H1 (cell line): ENCODE measurements at regions not wholly inside any gene's neighbourhood (a gene's known extent, or its start where the extent isn't known, plus 50 kb on each side); places are given as distances from the start of the nearest gene placed in this dataset.

Experiments used
- CTCF ChIA-PET: fragments of 300-600 bp; sonication (Branson Sonifier 250); formaldehyde crosslinking; loops from one replicate; lab custom pipeline; 2021; ENCODE audit not compliant: partially characterized antibody; lab: Charles Lee
- POLR2A ChIA-PET: fragments of 300-600 bp; sonication (Branson Sonifier 250); formaldehyde crosslinking; loops from one replicate; lab custom pipeline; 2021; ENCODE audit warnings: inconsistent platforms; ENCODE audit not compliant: partially characterized antibody; lab: Charles Lee
- DNase-seq, 2 experiments: peaks; one replicate each; pipeline versions ENCODE4 v3.0.0 to v3.0.0-alpha.2; 2010 to 2022; ENCODE audit warnings: low spot score in 2 of 2, low read depth in 1 of 2, mixed read lengths in 1 of 2
- FAIRE-seq: peaks from 2 replicates; lab custom pipeline; 2011; peaks lifted over from hg19 to GRCh38; lab: Jason Lieb, UNC
- H2AFZ ChIP-seq: 2 replicates; pipeline ENCODE4 v1.8.1; 2012; ENCODE audit warnings: low read length, inconsistent platforms
- H2AK5ac ChIP-seq: 2 replicates; pipeline ENCODE4 v1.6.1; 2013; ENCODE audit warnings: low read depth, low read length
- H2BK120ac ChIP-seq: replicated peaks from 2 replicates; pipeline ENCODE3; 2013; ENCODE audit warnings: low read depth, low read length, inconsistent platforms
- H2BK12ac ChIP-seq: 2 replicates; pipeline ENCODE4 v1.6.1; 2013; ENCODE audit warnings: low read depth, low read length
- H2BK15ac ChIP-seq: 2 replicates; pipeline ENCODE4 v1.6.1; 2013; ENCODE audit warnings: low read length
- H2BK20ac ChIP-seq: 2 replicates; pipeline ENCODE4 v1.6.1; 2013; ENCODE audit warnings: low read length
- H2BK5ac ChIP-seq: 2 replicates; pipeline ENCODE4 v1.6.1; 2013; ENCODE audit warnings: low read depth, low read length
- H3K14ac ChIP-seq: 2 replicates; pipeline ENCODE4 v1.6.1; 2013; ENCODE audit warnings: inconsistent platforms; ENCODE audit not compliant: insufficient read length
- H3K18ac ChIP-seq: 2 replicates; pipeline ENCODE4 v1.6.1; 2013; ENCODE audit warnings: low read length; ENCODE audit errors: extremely low read depth
- H3K23ac ChIP-seq: 2 replicates; pipeline ENCODE4 v1.6.1; 2013; ENCODE audit warnings: inconsistent platforms; ENCODE audit not compliant: insufficient read length
- H3K23me2 ChIP-seq: 2 replicates; pipeline ENCODE4 v1.6.1; 2013; ENCODE audit warnings: low read depth, low read length
- H3K27ac ChIP-seq: 2 replicates; pipeline ENCODE4 v1.6.1; 2011; ENCODE audit warnings: low read depth, low read length, inconsistent platforms
- H3K27me3 ChIP-seq, 4 experiments: replicated peaks in 1 of 4; 1 replicate in 1 of 4; 2 replicates in 3 of 4; pipeline versions ENCODE4 v1.6.1 to v1.8.1; 2011 to 2013; ENCODE audit warnings: low read length in 3 of 4, mild to moderate bottlenecking in 3 of 4, inconsistent platforms in 2 of 4, mixed read lengths in 2 of 4, moderate library complexity in 1 of 4; ENCODE audit not compliant: control insufficient read depth in 3 of 4, insufficient read depth in 3 of 4; ENCODE audit errors: extremely low read depth in 1 of 4
- H3K36me3 ChIP-seq, 4 experiments: 2 replicates each; pipeline versions ENCODE4 v1.6.1 to v1.8.1; 2011 to 2013; ENCODE audit warnings: mild to moderate bottlenecking in 4 of 4, low read length in 3 of 4, moderate library complexity in 2 of 4, control low read depth in 1 of 4, inconsistent platforms in 1 of 4; ENCODE audit not compliant: insufficient read depth in 4 of 4, control insufficient read depth in 2 of 4
- H3K4ac ChIP-seq: replicated peaks from 2 replicates; pipeline ENCODE3; 2013; ENCODE audit warnings: low read length, low read depth, mixed read lengths, inconsistent platforms; ENCODE audit not compliant: insufficient read length
- H3K4me1 ChIP-seq, 4 experiments: replicated peaks in 1 of 4; 1 replicate in 1 of 4; 2 replicates in 3 of 4; pipeline versions ENCODE4 v1.6.1 to v1.8.1; 2011 to 2013; ENCODE audit warnings: low read length in 3 of 4, inconsistent platforms in 2 of 4, mixed read lengths in 1 of 4; ENCODE audit not compliant: insufficient read depth in 4 of 4, control insufficient read depth in 3 of 4
- H3K4me2 ChIP-seq, 2 experiments: 2 replicates each; pipeline versions ENCODE4 v1.6.1 to v1.8.1; 2011 to 2013; ENCODE audit warnings: low read depth in 2 of 2, low read length in 2 of 2, control low read depth in 1 of 2, inconsistent platforms in 1 of 2, mild to moderate bottlenecking in 1 of 2; ENCODE audit not compliant: insufficient read depth in 1 of 2
- H3K4me3 ChIP-seq, 4 experiments: fragments of 200-600, 300-600 bp in 1 of 4; sonication (generic), shearing (Covaris generic), sonication (Bioruptor Twin) in 1 of 4; 2 replicates each; pipeline versions ENCODE4 v1.5.1 to v1.8.1; 2011 to 2016; ENCODE audit warnings: low read length in 4 of 4, low read depth in 3 of 4, control low read depth in 2 of 4, inconsistent platforms in 2 of 4, mild to moderate bottlenecking in 2 of 4, mixed read lengths in 1 of 4, moderate library complexity in 1 of 4; ENCODE audit not compliant: insufficient read depth in 2 of 4; ENCODE audit errors: extremely low read depth in 1 of 4
- H3K56ac ChIP-seq: replicated peaks from 2 replicates; pipeline ENCODE3; 2013; ENCODE audit warnings: low read depth, mild to moderate bottlenecking, mixed read lengths, low read length, inconsistent platforms; ENCODE audit not compliant: insufficient read length
- H3K79me1 ChIP-seq: 2 replicates; pipeline ENCODE4 v1.6.1; 2013; ENCODE audit warnings: low read depth, low read length, control low read depth
- H3K79me2 ChIP-seq, 2 experiments: 2 replicates each; pipeline versions ENCODE4 v1.6.1 to v1.8.1; 2012 to 2013; ENCODE audit warnings: low read length in 2 of 2, mild to moderate bottlenecking in 2 of 2, inconsistent platforms in 1 of 2; ENCODE audit not compliant: insufficient read depth in 2 of 2, control insufficient read depth in 1 of 2
- H3K9ac ChIP-seq, 4 experiments: replicated peaks in 1 of 4; 1 replicate in 1 of 4; 2 replicates in 3 of 4; pipeline versions ENCODE4 v1.6.1 to v1.8.1; 2011 to 2013; ENCODE audit warnings: low read depth in 3 of 4, low read length in 3 of 4, control low read depth in 2 of 4, mild to moderate bottlenecking in 2 of 4, moderate library complexity in 2 of 4, inconsistent platforms in 1 of 4; ENCODE audit errors: extremely low read depth in 1 of 4
- H3K9me3 ChIP-seq, 2 experiments: 2 replicates each; pipeline versions ENCODE4 v1.6.1 to v1.8.1; 2012 to 2013; ENCODE audit warnings: mild to moderate bottlenecking in 2 of 2, moderate library complexity in 2 of 2, control low read depth in 1 of 2, inconsistent platforms in 1 of 2, low read depth in 1 of 2, low read length in 1 of 2, mixed read lengths in 1 of 2; ENCODE audit not compliant: insufficient read depth in 2 of 2
- H4K20me1 ChIP-seq, 2 experiments: replicated peaks in 1 of 2; 2 replicates each; pipeline versions ENCODE3 to v1.8.1; 2011 to 2013; ENCODE audit warnings: inconsistent platforms in 2 of 2, low read length in 2 of 2, mild to moderate bottlenecking in 1 of 2; ENCODE audit not compliant: insufficient read depth in 2 of 2, control insufficient read depth in 1 of 2
- H4K5ac ChIP-seq: 2 replicates; pipeline ENCODE4 v1.6.1; 2013; ENCODE audit warnings: low read length, low read depth, mixed read lengths, inconsistent platforms; ENCODE audit not compliant: insufficient read length
- H4K8ac ChIP-seq: 2 replicates; pipeline ENCODE4 v1.8.0; 2013; ENCODE audit warnings: mild to moderate bottlenecking, moderate library complexity, low read length, inconsistent platforms; ENCODE audit not compliant: insufficient read depth; ENCODE audit errors: extremely low read depth
- H4K91ac ChIP-seq: replicated peaks from 2 replicates; pipeline ENCODE3; 2013; ENCODE audit warnings: low read length, mixed read lengths, inconsistent platforms; ENCODE audit not compliant: insufficient read length
- CEBPB ChIP-seq: IDR thresholded peaks from 2 replicates; pipeline ENCODE4 v1.6.1; 2012; ENCODE audit warnings: low read depth, low read length
- HDAC2 ChIP-seq, 2 experiments: fragments of 300-600 bp in 1 of 2; sonication (generic) in 1 of 2; IDR thresholded peaks; 2 replicates each; pipeline ENCODE4 v1.6.1; 2011 to 2012; ENCODE audit warnings: low read depth in 2 of 2, low read length in 2 of 2, mild to moderate bottlenecking in 2 of 2, moderate library complexity in 2 of 2, borderline replicate concordance in 1 of 2, inconsistent platforms in 1 of 2
- POLR2A ChIP-seq, 2 experiments: IDR thresholded peaks; 1 replicate in 1 of 2; 2 replicates in 1 of 2; pipeline ENCODE4 v1.6.1; 2011; ENCODE audit warnings: low read depth in 2 of 2, low read length in 2 of 2, mild to moderate bottlenecking in 2 of 2; ENCODE audit errors: control extremely low read depth in 1 of 2
- WGBS, 2 experiments: shearing (Covaris generic) in 1 of 2; methylation state at CpG; one replicate each; pipeline versions ENCODE4 v1.1.6 to v1.1.7; 2013 to 2015; ENCODE audit warnings: low lambda C conversion rate in 2 of 2, mixed read lengths in 2 of 2, inconsistent platforms in 1 of 2, low coverage in 1 of 2, missing lambda C conversion rate in 1 of 2; ENCODE audit not compliant: insufficient replicate concordance in 2 of 2, insufficient coverage in 1 of 2, insufficient read length in 1 of 2; ENCODE audit errors: extremely low coverage in 1 of 2, missing lambda C conversion rate in 1 of 2; 5-methylcytosine and 5-hydroxymethylcytosine counted together

GRCh38 chr22:35479359-35479758 is 61.3 kb upstream of the RASD2 start:
- Histone ChIP-seq H3K9ac (no peak overlapping the region), H2BK5ac (no peak overlapping the region), H3K23ac (no peak overlapping the region), H4K91ac (no peak overlapping the region), H3K23me2 (no peaks in the 10 kb centered on the region), H2BK20ac (no peak overlapping the region), H4K20me1 (no peaks in the 10 kb centered on the region), H3K14ac (no peak overlapping the region), H3K36me3 (no peaks in the 10 kb centered on the region), H3K9me3 (no peaks in the 10 kb centered on the region), H2AFZ (no peak overlapping the region), H3K18ac (no peak overlapping the region), H3K4me1 (no peaks in the 10 kb centered on the region; a peak in 3 of 7 replicates), H3K4ac (no peak overlapping the region), H4K5ac (no peak overlapping the region), H2BK12ac (no peak overlapping the region), H3K79me1 (no peaks in the 10 kb centered on the region), H3K27me3 (0 out of 7 replicates have a peak, but pooled peaks cover 0 to 2% (median 0%) of the 10 kb centered on the region in 4 experiments), H3K4me2 (no peak overlapping the region), H3K4me3 (no peak overlapping the region), H3K27ac (no peak overlapping the region), H3K56ac (no peak overlapping the region), H3K79me2 (no peaks in the 10 kb centered on the region), H2AK5ac (no peak overlapping the region), H2BK15ac (no peak overlapping the region), H4K8ac (no peak overlapping the region), H2BK120ac (no peak overlapping the region)
- FAIRE-seq (no peak), DNase-seq (no peak)
- WGBS, 2 experiments, result 92% methylated on average over 9 of the region's 9 CpGs; no CpG with 5 or more reads in 1 of the 2 experiments
- TF ChIP-seq HDAC2 (IDR thresholded peaks at IDR 0.05; ENCODE audit: borderline replicate concordance in 1 of 2, low read depth in 2 of 2, low read length in 2 of 2) (no peak), CEBPB (no peak), POLR2A (IDR thresholded peaks at IDR 0.05; ENCODE audit: control extremely low read depth in 1 of 2, low read depth in 2 of 2, low read length in 2 of 2) (no peak)
- POLR2A ChIA-PET, result no interaction called here
- CTCF ChIA-PET, result interaction anchor here (0.6 to 2.2 kb wide), 8 partner anchors 10 to 128 kb away, joined by 3 to 6 read pairs (median 4); partner anchors contain the start of gene RASD2
